ENCODE measurements at regions not wholly inside any gene's neighbourhood (a gene's known extent, or its start where the extent isn't known, plus 50 kb on each side); places are given as distances from the start of the nearest gene placed in this dataset.

GRCh38 chr12:59158066-59158465 lies 237.8 kb upstream of the LRIG3 start:
- H2AFZ ChIP-seq (replicated peaks; ENCODE audit: low read length, poor library complexity), result no peak overlapping the region
- no peaks in the 10 kb centered on the region for H3K36me3 ChIP-seq (ENCODE audit: control insufficient read depth, insufficient read depth, low read length)
- H4K5ac ChIP-seq (ENCODE audit: low read depth, low read length), result no peak overlapping the region
- no TSS peak for BruUV-seq (replicated peaks)
- no peak overlapping the region for H4K8ac ChIP-seq (ENCODE audit: low read depth in 2 of 2, low read length in 2 of 2)
- H2AK5ac ChIP-seq (ENCODE audit: low read depth, low read length), result no peak overlapping the region
- ChIA-PET CTCF (interaction anchor here (2.4 kb wide), 1 partner anchor 44 kb away, joined by 9 read pairs; no protein-coding TSS in a partner anchor), POLR2A (ENCODE audit: unreplicated experiment) (no interaction called here)
- DNase-seq (no peak), ATAC-seq (ENCODE audit: low read depth) (no peak)
- H4K20me1 ChIP-seq (ENCODE audit: insufficient read depth, low read length), result no peaks in the 10 kb centered on the region
- H2AK9ac ChIP-seq (replicated peaks; ENCODE audit: low read depth, low read length, poor library complexity), result no peak overlapping the region
- H3K4ac ChIP-seq (ENCODE audit: low read depth, low read length), result no peak overlapping the region
- H3K4me2 ChIP-seq (ENCODE audit: low read depth, low read length), result no peak overlapping the region
- H3K27me3 ChIP-seq (ENCODE audit: control insufficient read depth, insufficient read depth, low read length), result no peaks in the 10 kb centered on the region
- no peak overlapping the region for H2BK120ac ChIP-seq (ENCODE audit: low read depth, low read length)
- intact Hi-C loops (cut with micrococcal nuclease), result no loop called here
- dilution Hi-C loops (cut with HindIII; ENCODE audit: low sequenced_read_pairs, unreplicated experiment), result no loop called here
- H3K4me3 ChIP-seq (ENCODE audit: insufficient read depth, low read depth, low read length), result no peak overlapping the region
- H3K4me1 ChIP-seq (ENCODE audit: control insufficient read depth, insufficient read depth, low read length), result no peaks in the 10 kb centered on the region
- TF ChIP-seq, protein P1, sequence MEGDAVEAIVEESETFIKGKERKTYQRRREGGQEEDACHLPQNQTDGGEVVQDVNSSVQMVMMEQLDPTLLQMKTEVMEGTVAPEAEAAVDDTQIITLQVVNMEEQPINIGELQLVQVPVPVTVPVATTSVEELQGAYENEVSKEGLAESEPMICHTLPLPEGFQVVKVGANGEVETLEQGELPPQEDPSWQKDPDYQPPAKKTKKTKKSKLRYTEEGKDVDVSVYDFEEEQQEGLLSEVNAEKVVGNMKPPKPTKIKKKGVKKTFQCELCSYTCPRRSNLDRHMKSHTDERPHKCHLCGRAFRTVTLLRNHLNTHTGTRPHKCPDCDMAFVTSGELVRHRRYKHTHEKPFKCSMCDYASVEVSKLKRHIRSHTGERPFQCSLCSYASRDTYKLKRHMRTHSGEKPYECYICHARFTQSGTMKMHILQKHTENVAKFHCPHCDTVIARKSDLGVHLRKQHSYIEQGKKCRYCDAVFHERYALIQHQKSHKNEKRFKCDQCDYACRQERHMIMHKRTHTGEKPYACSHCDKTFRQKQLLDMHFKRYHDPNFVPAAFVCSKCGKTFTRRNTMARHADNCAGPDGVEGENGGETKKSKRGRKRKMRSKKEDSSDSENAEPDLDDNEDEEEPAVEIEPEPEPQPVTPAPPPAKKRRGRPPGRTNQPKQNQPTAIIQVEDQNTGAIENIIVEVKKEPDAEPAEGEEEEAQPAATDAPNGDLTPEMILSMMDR (conservative IDR thresholded peaks at IDR 0.05; ENCODE audit: low read depth, low read length), result no peak
- TF ChIP-seq BHLHE40 (IDR thresholded peaks at IDR 0.05; ENCODE audit: low read depth, low read length) (no peak), POLR2A (IDR thresholded peaks at IDR 0.05; ENCODE audit: low read depth, low read length) (no peak), CEBPB (IDR thresholded peaks at IDR 0.05; ENCODE audit: low read depth, low read length) (no peak), RAD21 (IDR thresholded peaks at IDR 0.05; ENCODE audit: low read length) (no peak), ELK1 (IDR thresholded peaks at IDR 0.05; ENCODE audit: borderline replicate concordance, low read depth, low read length) (no peak), MAFK (IDR thresholded peaks at IDR 0.05; ENCODE audit: low read depth, low read length) (no peak), USF2 (IDR thresholded peaks at IDR 0.05; ENCODE audit: low read depth, low read length) (no peak), NFE2L2 (IDR thresholded peaks at IDR 0.05; ENCODE audit: low read depth, low read length) (no peak), MAZ (IDR thresholded peaks at IDR 0.05; ENCODE audit: borderline replicate concordance, low read depth, low read length) (no peak), CHD1 (IDR thresholded peaks at IDR 0.05; ENCODE audit: low read depth, low read length) (no peak), RCOR1 (IDR thresholded peaks at IDR 0.05; ENCODE audit: insufficient replicate concordance, low read length) (no peak), SMC3 (IDR thresholded peaks at IDR 0.05; ENCODE audit: low read depth, low read length) (no peak)
- H3K18ac ChIP-seq (ENCODE audit: low read depth, low read length), result no peak overlapping the region
- no peak overlapping the region for H4K91ac ChIP-seq (ENCODE audit: insufficient read depth, low read depth, low read length)
- H3K9me1 ChIP-seq (ENCODE audit: insufficient read depth, low read length), result no peaks in the 10 kb centered on the region
- no peak overlapping the region for H3K14ac ChIP-seq (replicated peaks; ENCODE audit: low read depth, low read length)
- in situ Hi-C loops (cut with MboI; ENCODE audit: low sequenced_read_pairs), result loop anchor here (10.0 kb wide), 3 partner anchors 623 to 1173 kb away; no protein-coding TSS in a partner anchor
- H3K27ac ChIP-seq (ENCODE audit: insufficient read depth, low read length), result no peak overlapping the region
- no peak overlapping the region for H2BK20ac ChIP-seq (ENCODE audit: low read depth, low read length)
- peaks cover 12% of the 10 kb centered on the region for H3K9me3 ChIP-seq (ENCODE audit: control insufficient read depth, insufficient read depth, low read length)
- no peak overlapping the region for H3K56ac ChIP-seq (ENCODE audit: extremely low read depth, insufficient read depth, low read length)
- WGBS, 2 experiments (ENCODE audit: extremely low coverage in 2 of 2, insufficient read length in 1 of 2), result no CpG with 5 or more reads among the region's 3 CpGs
- H3K79me1 ChIP-seq (ENCODE audit: low read depth in 1 of 2, low read length in 2 of 2), result no peaks in the 10 kb centered on the region
- H3K23ac ChIP-seq (ENCODE audit: low read depth, low read length), result no peak overlapping the region
- H2BK5ac ChIP-seq (ENCODE audit: low read depth, low read length, poor library complexity, severe bottlenecking), result no peak overlapping the region
- H3K9ac ChIP-seq (ENCODE audit: low read depth, low read length), result no peak overlapping the region
- no peak overlapping the region for H2BK15ac ChIP-seq (ENCODE audit: low read depth, low read length)

Data from IMR-90 (cell line).